C4-2B (cell line): ENCODE measurements at regions not wholly inside any gene's neighbourhood (a gene's known extent, or its start where the extent isn't known, plus 50 kb on each side); places are given as distances from the start of the nearest gene placed in this dataset.
"Not testable (repeated sequence)": the region's sequence is repeated elsewhere in the genome, so short reads cannot be mapped to it uniquely, and the experiment has no call there.

ENCODE experiments used
- H3K27ac ChIP-seq: fragments of 450-650 bp; 2 replicates; pipeline ENCODE4 v1.5.1; 2017
- ZFX ChIP-seq: fragments of 450-650 bp; IDR thresholded peaks from 2 replicates; pipeline ENCODE4 v1.6.1; 2017
- TF ChIP-seq, protein P1 (sequence below): fragments of 450-650 bp; conservative IDR thresholded peaks from 2 replicates; pipeline ENCODE4 v1.5.1; 2017; ENCODE audit warnings: mild to moderate bottlenecking

DNA sequence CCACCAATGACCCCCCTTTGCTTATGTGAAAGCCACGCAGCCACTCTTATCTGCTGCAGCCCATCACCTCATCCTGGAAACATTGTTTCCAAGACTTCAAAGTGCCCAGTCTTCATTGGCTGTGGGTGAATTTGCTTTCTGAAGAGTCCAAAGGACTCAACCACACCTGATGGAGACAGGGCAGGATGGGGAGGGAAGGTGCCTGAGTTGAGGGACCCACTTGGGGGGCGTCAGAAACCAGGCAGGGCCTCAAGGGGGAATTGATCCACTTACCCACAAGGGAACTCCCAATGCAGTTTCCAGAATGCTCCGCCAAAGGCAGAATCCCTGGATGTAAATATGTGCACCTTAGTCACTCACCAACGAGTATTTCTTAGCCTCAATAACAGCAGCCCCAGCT is 147.9 kb upstream of the ATP2B2 start:
- H3K27ac ChIP-seq = no peak overlapping the region

DNA sequence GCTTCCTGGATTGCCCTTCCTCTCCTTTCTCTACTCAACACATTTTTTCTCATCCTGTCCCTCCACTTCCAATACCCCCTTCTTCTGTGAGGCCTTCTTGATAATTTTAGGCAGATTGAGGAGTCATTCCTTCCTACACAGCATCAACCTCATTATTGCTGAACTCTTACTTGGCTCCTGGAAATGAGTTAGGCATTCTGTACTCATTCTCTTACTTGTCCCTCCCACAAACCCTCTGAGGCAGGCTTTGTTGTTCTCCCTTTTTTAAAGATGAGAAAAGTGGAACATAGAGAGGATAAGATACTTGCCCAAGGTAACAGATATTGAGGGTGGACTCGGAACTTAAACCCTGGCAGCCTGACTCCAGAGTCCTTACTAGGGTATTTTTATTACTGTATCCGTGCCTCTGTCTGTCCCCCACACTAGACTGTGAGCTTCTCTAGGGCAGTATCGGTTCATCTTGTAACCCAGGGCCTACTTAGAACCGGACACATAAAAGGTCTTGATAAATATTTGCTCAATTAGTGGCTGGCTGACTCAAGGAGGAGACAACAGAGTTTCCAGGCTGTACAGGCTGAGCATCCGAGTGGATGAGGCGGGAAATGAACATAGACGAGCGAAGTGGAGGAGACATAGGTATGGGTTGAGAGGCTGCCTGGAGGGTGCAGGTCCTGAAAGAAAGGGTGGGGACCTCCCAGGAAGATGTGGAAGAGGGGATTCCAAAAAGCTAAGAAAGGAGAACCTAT is 148.7 kb upstream of the ATP2B2 start:
- TF ChIP-seq ZFX = no peak
- TF ChIP-seq, protein P1, sequence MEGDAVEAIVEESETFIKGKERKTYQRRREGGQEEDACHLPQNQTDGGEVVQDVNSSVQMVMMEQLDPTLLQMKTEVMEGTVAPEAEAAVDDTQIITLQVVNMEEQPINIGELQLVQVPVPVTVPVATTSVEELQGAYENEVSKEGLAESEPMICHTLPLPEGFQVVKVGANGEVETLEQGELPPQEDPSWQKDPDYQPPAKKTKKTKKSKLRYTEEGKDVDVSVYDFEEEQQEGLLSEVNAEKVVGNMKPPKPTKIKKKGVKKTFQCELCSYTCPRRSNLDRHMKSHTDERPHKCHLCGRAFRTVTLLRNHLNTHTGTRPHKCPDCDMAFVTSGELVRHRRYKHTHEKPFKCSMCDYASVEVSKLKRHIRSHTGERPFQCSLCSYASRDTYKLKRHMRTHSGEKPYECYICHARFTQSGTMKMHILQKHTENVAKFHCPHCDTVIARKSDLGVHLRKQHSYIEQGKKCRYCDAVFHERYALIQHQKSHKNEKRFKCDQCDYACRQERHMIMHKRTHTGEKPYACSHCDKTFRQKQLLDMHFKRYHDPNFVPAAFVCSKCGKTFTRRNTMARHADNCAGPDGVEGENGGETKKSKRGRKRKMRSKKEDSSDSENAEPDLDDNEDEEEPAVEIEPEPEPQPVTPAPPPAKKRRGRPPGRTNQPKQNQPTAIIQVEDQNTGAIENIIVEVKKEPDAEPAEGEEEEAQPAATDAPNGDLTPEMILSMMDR = no peak
- H3K27ac ChIP-seq = no peak overlapping the region

More for the DNA sequence above, 147.9 kb upstream of the ATP2B2 start:
- TF ChIP-seq, protein P1 = no peak
- TF ChIP-seq ZFX = no peak

DNA sequence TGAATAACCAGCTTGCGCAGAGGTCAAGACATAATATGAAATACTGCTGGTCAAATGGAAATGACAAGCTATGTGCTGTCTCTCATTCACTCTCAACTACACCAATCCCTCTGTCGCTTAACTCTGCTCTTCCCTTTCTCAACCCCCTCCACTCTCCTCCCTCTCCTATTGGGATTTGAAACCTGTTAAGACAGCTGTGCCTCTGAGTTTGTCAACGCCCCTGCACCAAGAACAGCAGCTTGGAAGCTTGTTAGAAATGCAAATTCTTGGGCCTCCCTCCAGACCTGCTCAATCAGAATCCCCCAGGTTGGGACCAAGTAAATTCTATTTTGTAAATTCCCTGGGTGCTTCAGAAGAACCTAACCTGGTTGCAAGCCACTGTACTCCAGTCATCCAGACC is 149.7 kb upstream of the ATP2B2 start:
- TF ChIP-seq ZFX = no peak
- TF ChIP-seq, protein P1 = no peak
- H3K27ac ChIP-seq = no peak overlapping the region

DNA sequence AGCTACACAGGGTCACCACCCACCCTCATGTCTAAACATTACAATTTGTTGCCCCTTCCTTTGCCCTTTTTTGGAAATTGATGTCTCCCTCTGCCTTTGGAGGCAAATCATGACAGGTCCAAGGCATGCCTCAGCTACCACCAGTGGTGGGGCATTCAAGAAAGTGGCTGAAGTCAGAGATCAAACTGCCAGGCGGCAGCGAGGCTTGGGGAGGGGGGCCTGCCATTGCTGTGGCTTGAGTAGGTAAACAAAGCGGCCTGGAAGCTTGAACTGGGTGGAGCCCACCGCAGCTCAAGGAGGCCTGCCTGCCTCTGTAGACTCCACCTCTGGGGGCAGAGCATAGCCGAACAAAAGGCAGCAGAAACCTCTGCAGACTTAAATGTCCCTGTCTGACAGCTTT is 152.0 kb upstream of the ATP2B2 start:
- not testable (repeated sequence) for H3K27ac ChIP-seq

DNA sequence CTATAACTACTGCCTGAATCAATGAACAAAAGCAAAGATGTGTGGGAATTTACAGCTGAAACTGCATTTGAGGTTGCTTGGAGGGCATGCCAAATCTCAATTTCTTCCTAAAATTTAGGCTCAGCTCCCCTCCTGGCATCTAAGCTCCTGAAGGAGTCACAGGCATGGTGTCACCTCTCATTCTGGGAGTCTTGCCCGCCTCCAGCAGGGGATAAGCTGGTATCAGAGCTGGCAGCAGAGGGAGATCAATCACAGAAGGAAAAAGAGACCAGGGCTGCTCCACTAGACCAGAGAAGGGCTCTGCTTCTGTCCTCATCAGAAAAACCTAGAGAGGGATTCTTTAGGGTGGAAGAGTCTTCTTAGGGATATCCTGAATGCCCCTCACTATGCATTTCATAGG is 150.4 kb upstream of the SLC6A11 start:
- no peak overlapping the region for H3K27ac ChIP-seq
- TF ChIP-seq, protein P1 = no peak
- no peak for TF ChIP-seq ZFX

DNA sequence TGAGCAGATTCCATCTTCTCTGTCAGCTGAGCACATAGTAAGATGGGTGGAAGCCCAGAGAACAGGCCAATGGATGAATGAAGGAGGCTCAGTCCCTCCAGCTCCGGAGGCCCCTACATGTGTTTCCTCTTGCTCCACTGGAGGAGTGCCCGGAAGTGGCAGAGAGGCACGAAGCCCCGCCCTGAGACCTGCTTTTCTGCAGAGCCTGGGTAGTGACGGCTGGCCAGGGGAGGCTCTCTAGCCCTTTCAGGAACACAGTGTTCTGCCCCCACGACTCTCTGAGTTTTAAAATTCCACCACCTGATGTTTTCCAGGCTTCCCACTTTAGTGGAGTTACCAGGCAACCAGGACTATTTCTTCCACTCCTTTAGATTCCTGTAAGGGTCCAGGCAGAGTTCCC is 149.4 kb upstream of the SLC6A11 start:
- no peak for TF ChIP-seq ZFX
- TF ChIP-seq, protein P1 = no peak
- H3K27ac ChIP-seq = no peak overlapping the region

DNA sequence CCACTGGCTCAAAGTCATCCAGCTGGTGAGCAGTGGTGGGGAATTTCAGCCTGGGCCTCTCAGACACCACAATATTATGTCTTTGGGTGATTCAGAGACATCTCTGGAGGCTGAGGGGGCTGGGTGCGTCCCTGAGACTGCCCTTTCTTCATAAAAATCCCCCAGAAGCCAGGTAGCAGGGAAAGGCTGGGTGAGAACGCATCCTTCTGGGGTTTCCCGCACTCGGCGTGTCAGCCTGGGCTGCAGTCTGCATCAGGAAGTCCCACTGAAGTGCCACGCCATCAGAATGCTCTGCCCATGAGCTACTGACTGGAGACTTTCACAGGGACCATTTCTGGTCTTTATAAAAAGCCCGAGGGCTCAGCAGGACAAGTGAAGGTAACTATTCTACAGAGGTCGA is 148.8 kb upstream of the SLC6A11 start:
- TF ChIP-seq, protein P1 = no peak
- no peak for TF ChIP-seq ZFX

DNA sequence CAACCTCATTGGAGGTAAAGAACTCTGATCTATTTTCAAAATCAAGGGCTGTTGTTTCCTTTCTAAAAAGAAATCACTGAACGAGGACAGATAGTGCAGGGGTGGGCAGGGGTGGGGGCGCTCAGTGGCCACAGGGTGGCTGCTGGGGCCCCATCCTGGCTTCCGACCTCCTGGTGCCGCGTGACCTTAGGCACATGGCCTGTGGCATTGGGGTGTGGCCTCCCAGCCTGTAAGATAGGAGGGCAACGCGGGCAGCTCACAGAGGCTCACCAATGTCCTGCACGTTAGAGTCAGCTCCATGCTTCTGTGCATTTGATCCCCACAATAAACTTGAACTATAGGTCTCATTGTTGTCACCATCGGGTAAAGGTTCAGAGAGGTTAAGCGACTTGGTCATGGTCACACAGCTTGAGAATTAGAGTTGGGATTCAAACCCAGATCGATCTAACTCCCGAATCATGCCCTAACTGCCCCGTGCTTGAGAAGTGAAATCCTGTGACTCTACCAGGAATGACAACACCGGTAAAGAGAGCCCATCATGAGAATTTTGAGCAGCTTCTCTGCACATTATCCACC is 148.0 kb upstream of the SLC6A11 start:
- no peak overlapping the region for H3K27ac ChIP-seq
- TF ChIP-seq, protein P1 = no peak
- TF ChIP-seq ZFX = no peak

More for the DNA sequence above, 148.8 kb upstream of the SLC6A11 start:
- no peak overlapping the region for H3K27ac ChIP-seq
